ENCODE measurements at regions not wholly inside any gene's neighbourhood (a gene's known extent, or its start where the extent isn't known, plus 50 kb on each side); places are given as distances from the start of the nearest gene placed in this dataset.

GRCh38 chr6:47420394-47421371 lies 56.9 kb upstream of the CD2AP start:
- no peak for ATAC-seq
- RAD21 ChIA-PET (ENCODE audit: unreplicated experiment) = interaction anchor here (1.1 kb wide), 1 partner anchor 314 kb away, joined by 4 read pairs; no protein-coding TSS in a partner anchor
- DNase-seq (ENCODE audit: low read depth, low spot score) = no peak
- Histone ChIP-seq H3K79me2 (ENCODE audit: control insufficient read depth, insufficient read depth, low read length) (no peaks in the 10 kb centered on the region), H3K36me3 (ENCODE audit: control insufficient read depth in 2 of 2, insufficient read depth in 2 of 2, low read length in 1 of 2) (no peaks in the 10 kb centered on the region), H3K4me3 (no peak overlapping the region), H4K20me1 (ENCODE audit: control insufficient read depth, insufficient read depth) (no peaks in the 10 kb centered on the region), H3K27me3 (replicated peaks in 1 of 2; ENCODE audit: control insufficient read depth in 2 of 2, insufficient read depth in 2 of 2, low read length in 1 of 2) (no peaks in the 10 kb centered on the region), H3K9me3 (replicated peaks; ENCODE audit: control insufficient read depth, insufficient read depth, low read length) (no peaks in the 10 kb centered on the region), H2AFZ (ENCODE audit: control insufficient read depth, low read depth, low read length) (no peak overlapping the region), H3K27ac (ENCODE audit: control insufficient read depth, insufficient read depth) (no peak overlapping the region), H3K4me1 (ENCODE audit: control insufficient read depth, insufficient read depth, low read length) (no peaks in the 10 kb centered on the region), H3K4me2 (ENCODE audit: control insufficient read depth, insufficient read depth) (no peak overlapping the region), H3K9ac (ENCODE audit: control insufficient read depth, insufficient read depth, low read length) (no peak overlapping the region)
- POLR2A ChIA-PET = interaction anchor here (0.5 to 1.5 kb wide), 3 partner anchors 57 to 210 kb away, joined by 3 to 4 read pairs (median 3); partner anchors contain the start of gene CD2AP
- FAIRE-seq = no peak
- 31% methylated on average over 5 of the region's 5 CpGs for WGBS (ENCODE audit: insufficient coverage, insufficient replicate concordance, low lambda C conversion rate, missing lambda C conversion rate)
- SMC1A ChIA-PET (ENCODE audit: uncharacterized antibody, unreplicated experiment) = interaction anchor here (1.1 to 2.2 kb wide), 7 partner anchors 13 to 210 kb away, joined by 3 to 10 read pairs (median 5); no protein-coding TSS in a partner anchor
- BruUV-seq (replicated peaks) = no TSS peak
- CTCF ChIA-PET = interaction anchor here (0.7 to 2.5 kb wide), 2 partner anchors 210 to 313 kb away, joined by 3 to 11 read pairs; no protein-coding TSS in a partner anchor
- intact Hi-C loops (cut with micrococcal nuclease; ENCODE audit: unreplicated experiment) = no loop called here
- TF ChIP-seq MYB (IDR thresholded peaks at IDR 0.05; ENCODE audit: borderline replicate concordance, low read depth, low read length) (no peak), IRF4 (IDR thresholded peaks at IDR 0.05; ENCODE audit: low read depth, low read length) (no peak)
- in situ Hi-C loops (cut with MboI) = no loop called here

- CTCF ChIA-PET = interaction anchor here (1.1 to 1.5 kb wide), 3 partner anchors 9 to 311 kb away, joined by 3 to 12 read pairs (median 3); no protein-coding TSS in a partner anchor
- Histone ChIP-seq H3K27ac (ENCODE audit: control insufficient read depth, insufficient read depth) (no peak overlapping the region), H3K9me3 (replicated peaks; ENCODE audit: control insufficient read depth, insufficient read depth, low read length) (no peaks in the 10 kb centered on the region; the same call in 1 of the 3 replicates), H3K36me3 (ENCODE audit: control insufficient read depth in 2 of 2, insufficient read depth in 2 of 2, low read length in 1 of 2) (no peaks in the 10 kb centered on the region), H3K4me2 (ENCODE audit: control insufficient read depth, insufficient read depth) (no peak overlapping the region), H3K9ac (ENCODE audit: control insufficient read depth, insufficient read depth, low read length) (no peak overlapping the region), H3K27me3 (replicated peaks in 1 of 2; ENCODE audit: control insufficient read depth in 2 of 2, insufficient read depth in 2 of 2, low read length in 1 of 2) (no peaks in the 10 kb centered on the region), H4K20me1 (ENCODE audit: control insufficient read depth, insufficient read depth) (no peaks in the 10 kb centered on the region), H3K4me1 (ENCODE audit: control insufficient read depth, insufficient read depth, low read length) (no peaks in the 10 kb centered on the region), H2AFZ (ENCODE audit: control insufficient read depth, low read depth, low read length) (no peak overlapping the region), H3K4me3 (no peak overlapping the region), H3K79me2 (ENCODE audit: control insufficient read depth, insufficient read depth, low read length) (no peaks in the 10 kb centered on the region)
- SMC1A ChIA-PET (ENCODE audit: uncharacterized antibody, unreplicated experiment) = interaction anchor here (0.9 to 1.9 kb wide), 3 partner anchors 10 to 204 kb away, joined by 3 to 7 read pairs (median 5); no protein-coding TSS in a partner anchor
- FAIRE-seq = no peak
- POLR2A ChIA-PET = interaction anchor here (0.5 to 1.1 kb wide), 2 partner anchors 31 to 60 kb away, joined by 3 read pairs; no protein-coding TSS in a partner anchor
- no peak for ATAC-seq
- intact Hi-C loops (cut with micrococcal nuclease; ENCODE audit: unreplicated experiment) (no loop called here), in situ Hi-C loops (cut with MboI) (no loop called here)
- BruUV-seq (replicated peaks) = no TSS peak
- no peak for DNase-seq (ENCODE audit: low read depth, low spot score)
- RAD21 ChIA-PET (ENCODE audit: unreplicated experiment) = interaction anchor here (1.0 kb wide), 1 partner anchor 8 kb away, joined by 3 read pairs; no protein-coding TSS in a partner anchor
- TF ChIP-seq RB1 (IDR thresholded peaks at IDR 0.05; ENCODE audit: borderline replicate concordance) = no peak
- TF ChIP-seq SKIL (IDR thresholded peaks at IDR 0.05; ENCODE audit: low read depth, poor library complexity, severe bottlenecking) = no peak
- TF ChIP-seq, protein P1, sequence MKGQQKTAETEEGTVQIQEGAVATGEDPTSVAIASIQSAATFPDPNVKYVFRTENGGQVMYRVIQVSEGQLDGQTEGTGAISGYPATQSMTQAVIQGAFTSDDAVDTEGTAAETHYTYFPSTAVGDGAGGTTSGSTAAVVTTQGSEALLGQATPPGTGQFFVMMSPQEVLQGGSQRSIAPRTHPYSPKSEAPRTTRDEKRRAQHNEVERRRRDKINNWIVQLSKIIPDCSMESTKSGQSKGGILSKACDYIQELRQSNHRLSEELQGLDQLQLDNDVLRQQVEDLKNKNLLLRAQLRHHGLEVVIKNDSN (IDR thresholded peaks at IDR 0.05; ENCODE audit: borderline replicate concordance, extremely low read length, insufficient read depth, low read depth, low read length) = no peak
- no peak for TF ChIP-seq SREBF1 (IDR thresholded peaks at IDR 0.05; ENCODE audit: low read length)
- no peak for TF ChIP-seq RAD51 (IDR thresholded peaks at IDR 0.05)
Observed at GRCh38 chr6:47423079-47423478, 54.5 kb upstream of the CD2AP start.
